ENCODE measurements at regions not wholly inside any gene's neighbourhood (a gene's known extent, or its start where the extent isn't known, plus 50 kb on each side); places are given as distances from the start of the nearest gene placed in this dataset.
"Not testable (repeated sequence)": the region's sequence is repeated elsewhere in the genome, so short reads cannot be mapped to it uniquely, and the experiment has no call there.

GRCh38 chr7:3179456-3179855 lies 121.6 kb upstream of the SDK1 start:
- Histone ChIP-seq H3K4me3 (no peak overlapping the region), H3K36me3 (replicated peaks) (no peaks in the 10 kb centered on the region), H3K4me1 (no peaks in the 10 kb centered on the region), H3K27me3 (ENCODE audit: low read depth) (no peaks in the 10 kb centered on the region), H3K9me3 (no peaks in the 10 kb centered on the region)
- in situ Hi-C loops (cut with MboI; ENCODE audit: low sequenced_read_pairs): no loop called here
- no peak for DNase-seq (ENCODE audit: low spot score in 2 of 2)

GRCh38 chr7:3180604-3181003 lies 120.4 kb upstream of the SDK1 start:
- Histone ChIP-seq H3K36me3 (replicated peaks) (no peaks in the 10 kb centered on the region), H3K9me3 (no peaks in the 10 kb centered on the region), H3K4me1 (no peaks in the 10 kb centered on the region), H3K4me3 (no peak overlapping the region), H3K27me3 (ENCODE audit: low read depth) (no peaks in the 10 kb centered on the region)
- DNase-seq (ENCODE audit: low spot score in 2 of 2): no peak
- in situ Hi-C loops (cut with MboI; ENCODE audit: low sequenced_read_pairs): no loop called here

- H3K4me1 ChIP-seq; H3K27me3 ChIP-seq (ENCODE audit: low read depth); in situ Hi-C loops (cut with MboI; ENCODE audit: low sequenced_read_pairs): not testable (repeated sequence)
These were observed 119.0 kb upstream of the SDK1 start for GRCh38 chr7:3182055-3182454.

GRCh38 chr7:3187444-3188040 lies 113.5 kb upstream of the SDK1 start:
- H3K9me3 ChIP-seq: no peaks in the 10 kb centered on the region
- no peak overlapping the region for H3K4me3 ChIP-seq
- in situ Hi-C loops (cut with MboI; ENCODE audit: low sequenced_read_pairs): no loop called here
- no peaks in the 10 kb centered on the region for H3K36me3 ChIP-seq (replicated peaks)
- no peak for DNase-seq (ENCODE audit: low spot score in 2 of 2)
- no peaks in the 10 kb centered on the region for H3K27me3 ChIP-seq (ENCODE audit: low read depth)
- H3K4me1 ChIP-seq: no peaks in the 10 kb centered on the region

More at GRCh38 chr7:3182055-3182454, 119.0 kb upstream of the SDK1 start:
- not testable (repeated sequence) for H3K9me3 ChIP-seq; DNase-seq (ENCODE audit: low spot score in 2 of 2); H3K36me3 ChIP-seq (replicated peaks); H3K4me3 ChIP-seq

GRCh38 chr7:3188946-3189345 lies 112.1 kb upstream of the SDK1 start:
- Histone ChIP-seq H3K4me3 (no peak overlapping the region), H3K4me1 (peaks cover 1% of the 10 kb centered on the region), H3K27me3 (ENCODE audit: low read depth) (no peaks in the 10 kb centered on the region), H3K9me3 (0 out of 2 replicates have a peak, but pooled peaks cover 2% of the 10 kb centered on the region), H3K36me3 (replicated peaks) (no peaks in the 10 kb centered on the region)
- in situ Hi-C loops (cut with MboI; ENCODE audit: low sequenced_read_pairs): no loop called here
- DNase-seq (ENCODE audit: low spot score in 2 of 2): no peak

- Histone ChIP-seq H3K4me3 (no peak overlapping the region), H3K4me1 (peaks cover 13% of the 10 kb centered on the region), H3K36me3 (replicated peaks) (no peaks in the 10 kb centered on the region), H3K27me3 (ENCODE audit: low read depth) (no peaks in the 10 kb centered on the region), H3K9me3 (peaks cover 2% of the 10 kb centered on the region; the same call in 1 of the 2 replicates)
- in situ Hi-C loops (cut with MboI; ENCODE audit: low sequenced_read_pairs): no loop called here
- DNase-seq (ENCODE audit: low spot score in 2 of 2): no peak
These were observed 109.5 kb upstream of the SDK1 start for GRCh38 chr7:3191548-3191947.

GRCh38 chr7:3192669-3193068 lies 108.4 kb upstream of the SDK1 start:
- H3K9me3 ChIP-seq: peaks cover 2% of the 10 kb centered on the region; the same call in 1 of the 2 replicates
- in situ Hi-C loops (cut with MboI; ENCODE audit: low sequenced_read_pairs): no loop called here
- no peak overlapping the region for H3K4me3 ChIP-seq
- no peak for DNase-seq (ENCODE audit: low spot score in 2 of 2)
- no peaks in the 10 kb centered on the region for H3K36me3 ChIP-seq (replicated peaks)
- H3K27me3 ChIP-seq (ENCODE audit: low read depth): no peaks in the 10 kb centered on the region
- peaks cover 13% of the 10 kb centered on the region for H3K4me1 ChIP-seq

- Histone ChIP-seq H3K9me3 (peaks cover 2% of the 10 kb centered on the region; the same call in 1 of the 2 replicates), H3K4me3 (no peak overlapping the region), H3K27me3 (ENCODE audit: low read depth) (no peaks in the 10 kb centered on the region), H3K36me3 (replicated peaks) (no peaks in the 10 kb centered on the region), H3K4me1 (peaks cover 13% of the 10 kb centered on the region)
- in situ Hi-C loops (cut with MboI; ENCODE audit: low sequenced_read_pairs): no loop called here
- DNase-seq (ENCODE audit: low spot score in 2 of 2): no peak
These were observed 107.5 kb upstream of the SDK1 start for GRCh38 chr7:3193379-3194120.

- peaks cover 13% of the 10 kb centered on the region for H3K4me1 ChIP-seq
- peaks cover 2% of the 10 kb centered on the region; the same call in 1 of the 2 replicates for H3K9me3 ChIP-seq
- H3K27me3 ChIP-seq (ENCODE audit: low read depth): no peaks in the 10 kb centered on the region
- in situ Hi-C loops (cut with MboI; ENCODE audit: low sequenced_read_pairs): no loop called here
- DNase-seq (ENCODE audit: low spot score in 2 of 2): peak; percentile 81 to 87
- no peaks in the 10 kb centered on the region for H3K36me3 ChIP-seq (replicated peaks)
- no peak overlapping the region for H3K4me3 ChIP-seq
These were observed 106.4 kb upstream of the SDK1 start for GRCh38 chr7:3194501-3195141.

GRCh38 chr7:3195160-3195559 lies 105.9 kb upstream of the SDK1 start:
- H3K27me3 ChIP-seq (ENCODE audit: low read depth): no peaks in the 10 kb centered on the region
- DNase-seq (ENCODE audit: low spot score in 2 of 2): no peak
- H3K4me1 ChIP-seq: peaks cover 13% of the 10 kb centered on the region
- no peak overlapping the region for H3K4me3 ChIP-seq
- in situ Hi-C loops (cut with MboI; ENCODE audit: low sequenced_read_pairs): no loop called here
- H3K9me3 ChIP-seq: peaks cover 2% of the 10 kb centered on the region; the same call in 1 of the 2 replicates
- no peaks in the 10 kb centered on the region for H3K36me3 ChIP-seq (replicated peaks)

GRCh38 chr7:3196629-3197400 lies 104.2 kb upstream of the SDK1 start:
- no peak for DNase-seq (ENCODE audit: low spot score in 2 of 2)
- no peak overlapping the region for H3K4me3 ChIP-seq
- H3K27me3 ChIP-seq (ENCODE audit: low read depth): no peaks in the 10 kb centered on the region
- peaks cover 13% of the 10 kb centered on the region for H3K4me1 ChIP-seq
- in situ Hi-C loops (cut with MboI; ENCODE audit: low sequenced_read_pairs): no loop called here
- H3K36me3 ChIP-seq (replicated peaks): no peaks in the 10 kb centered on the region
- peaks cover 2% of the 10 kb centered on the region; the same call in 1 of the 2 replicates for H3K9me3 ChIP-seq

- in situ Hi-C loops (cut with MboI; ENCODE audit: low sequenced_read_pairs): no loop called here
- Histone ChIP-seq H3K36me3 (replicated peaks) (no peaks in the 10 kb centered on the region), H3K4me1 (peaks cover 13% of the 10 kb centered on the region), H3K4me3 (no peak overlapping the region), H3K9me3 (peaks cover 2% of the 10 kb centered on the region; the same call in 1 of the 2 replicates), H3K27me3 (ENCODE audit: low read depth) (no peaks in the 10 kb centered on the region)
- no peak for DNase-seq (ENCODE audit: low spot score in 2 of 2)
These were observed 103.4 kb upstream of the SDK1 start for GRCh38 chr7:3197567-3198213.

GRCh38 chr7:3198316-3198715 lies 102.7 kb upstream of the SDK1 start:
- Histone ChIP-seq H3K4me3 (no peak overlapping the region), H3K9me3 (peaks cover 2% of the 10 kb centered on the region; the same call in 1 of the 2 replicates), H3K36me3 (replicated peaks) (no peaks in the 10 kb centered on the region), H3K27me3 (ENCODE audit: low read depth) (no peaks in the 10 kb centered on the region), H3K4me1 (peaks cover 13% of the 10 kb centered on the region)
- in situ Hi-C loops (cut with MboI; ENCODE audit: low sequenced_read_pairs): no loop called here
- DNase-seq (ENCODE audit: low spot score in 2 of 2): no peak

All from HAP-1 (cell line).